ENCODE measurements at regions not wholly inside any gene's neighbourhood (a gene's known extent, or its start where the extent isn't known, plus 50 kb on each side); places are given as distances from the start of the nearest gene placed in this dataset.
"Not testable (repeated sequence)": the region's sequence is repeated elsewhere in the genome, so short reads cannot be mapped to it uniquely, and the experiment has no call there.

DNA sequence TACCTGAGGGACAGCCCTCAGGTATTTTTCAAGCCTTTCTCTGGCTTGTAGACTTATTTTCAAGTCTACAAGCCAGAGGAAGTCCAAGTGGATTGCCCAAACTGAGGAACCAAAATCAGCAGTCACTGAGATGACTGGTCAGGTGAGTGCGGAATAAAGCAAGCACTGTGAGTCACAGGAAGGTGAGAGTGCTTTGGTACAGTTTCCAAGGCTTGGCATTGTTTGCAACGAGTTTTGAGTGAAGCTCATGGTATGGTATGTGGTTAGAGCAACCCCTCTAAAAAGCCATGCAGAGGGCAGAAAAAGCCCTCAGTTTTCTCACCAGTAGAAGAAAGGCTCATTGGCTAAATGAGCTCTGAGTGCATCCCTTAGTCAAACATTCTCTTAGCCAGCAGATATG is 112.8 kb upstream of the EOLA2 start:
- DNase-seq (ENCODE audit: low read depth in 2 of 2, low spot score in 1 of 2), result no peak

GRCh38 chrX:150052226-150052625 is 113.9 kb upstream of the EOLA2 start:
- DNase-seq (ENCODE audit: low read depth in 2 of 2, low spot score in 1 of 2), result no peak

GRCh38 chrX:150058728-150059127 is 120.4 kb upstream of the EOLA2 start:
- DNase-seq (ENCODE audit: low read depth in 2 of 2, low spot score in 1 of 2), result no peak

GRCh38 chrX:150060406-150060805 is 122.1 kb upstream of the EOLA2 start:
- DNase-seq (ENCODE audit: low read depth in 2 of 2, low spot score in 1 of 2), result no peak

DNA sequence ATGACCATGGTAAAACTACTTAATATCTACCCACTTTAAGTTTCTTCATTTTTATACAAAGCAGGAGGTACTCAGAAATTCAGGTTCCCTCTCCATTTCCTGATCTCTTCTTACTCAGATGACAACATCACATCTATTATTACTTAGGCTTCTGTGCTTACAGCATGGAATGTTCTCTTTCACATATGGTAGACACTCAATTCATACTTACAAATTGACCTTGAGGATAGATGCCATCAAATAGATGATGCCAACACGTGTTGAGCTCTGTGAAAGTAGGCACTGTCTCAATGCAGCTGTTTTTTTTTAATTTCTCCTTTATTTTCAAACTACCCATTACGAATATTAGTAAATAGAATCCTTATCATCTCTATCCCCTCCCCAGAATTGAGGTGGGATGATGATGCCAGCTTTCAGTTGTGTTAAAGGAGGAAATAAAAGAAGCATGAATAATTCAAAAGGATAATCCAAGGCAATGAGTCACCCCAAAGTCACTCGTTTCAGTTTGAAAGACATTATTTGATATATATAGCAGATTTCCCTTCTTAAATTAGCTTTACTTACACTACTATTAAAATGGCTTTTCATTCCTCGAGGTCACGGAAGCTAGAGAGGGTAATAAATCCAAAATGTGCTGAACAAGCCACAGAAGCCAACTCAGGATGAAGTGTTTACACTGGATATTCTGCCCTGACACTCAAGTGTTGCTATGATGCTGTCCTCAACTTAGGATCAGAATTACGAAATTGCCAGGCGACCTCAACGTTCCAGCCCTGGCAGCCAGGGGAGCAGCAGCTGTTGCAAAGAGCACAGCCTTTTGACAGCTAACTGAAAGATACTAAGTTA is 124.2 kb upstream of the EOLA2 start:
- no peak for DNase-seq (ENCODE audit: low read depth in 2 of 2, low spot score in 1 of 2)

DNA sequence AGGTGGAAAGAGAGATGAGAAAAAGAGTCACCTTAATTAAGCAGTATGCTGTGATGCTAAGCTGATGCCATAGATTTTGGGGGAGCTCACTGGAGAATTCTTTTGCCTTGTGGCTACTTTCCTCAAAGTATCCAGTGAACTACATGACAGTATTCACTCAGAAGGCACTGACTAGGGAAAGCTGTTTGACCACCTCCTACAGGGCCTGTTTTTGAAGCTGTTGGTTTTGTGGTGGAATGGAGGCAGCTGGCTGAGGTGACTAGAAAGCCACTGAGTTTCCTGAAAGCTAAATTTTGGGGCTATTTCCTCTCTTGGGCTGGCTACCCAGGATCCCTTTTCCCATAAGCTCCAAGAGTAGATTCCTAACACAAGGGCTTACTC is 124.8 kb upstream of the EOLA2 start:
- no peak for DNase-seq (ENCODE audit: low read depth in 2 of 2, low spot score in 1 of 2)

DNA sequence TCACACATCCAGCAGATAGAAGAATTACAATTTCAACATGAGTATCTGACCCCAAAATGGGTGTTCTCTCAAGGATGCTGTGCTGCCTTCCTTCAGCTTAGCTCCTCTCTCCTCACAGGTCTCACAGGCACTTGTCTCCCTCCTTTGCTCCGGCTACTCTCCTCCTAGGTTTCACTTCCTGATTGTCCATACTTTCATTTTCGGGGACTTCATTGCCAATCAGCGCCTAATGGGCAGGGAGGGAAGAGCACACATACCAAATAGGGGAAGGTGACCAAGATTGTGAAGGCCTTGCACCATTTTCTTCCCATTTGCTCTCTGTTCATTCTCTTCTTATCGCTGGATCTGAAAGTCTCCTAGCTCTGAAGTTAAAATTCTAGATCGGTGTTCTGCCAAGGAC is 125.4 kb upstream of the EOLA2 start:
- no peak for DNase-seq (ENCODE audit: low read depth in 2 of 2, low spot score in 1 of 2)

- DNase-seq (ENCODE audit: low read depth in 2 of 2, low spot score in 1 of 2), result no peak
Measured at GRCh38 chrX:150074175-150074574, 135.9 kb upstream of the EOLA2 start.

DNA sequence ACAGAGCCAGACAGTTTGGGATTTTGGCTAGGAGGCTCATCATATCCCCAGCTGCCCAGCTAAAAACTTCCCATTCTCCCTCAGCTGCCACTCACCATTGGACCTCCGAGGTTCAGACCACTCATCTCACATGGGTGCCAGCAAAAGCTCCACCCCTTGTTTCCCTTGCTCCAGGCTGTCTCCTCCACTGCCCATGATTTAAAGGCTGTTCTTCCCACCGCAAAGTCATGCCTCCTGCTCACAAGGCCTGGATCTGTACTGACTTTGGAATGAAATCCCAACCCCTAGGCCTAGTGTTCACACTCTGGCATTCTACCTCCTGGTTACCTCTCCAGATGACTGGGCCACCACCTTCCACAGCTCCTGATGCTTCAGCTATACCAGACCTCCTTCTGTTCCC is 142.2 kb upstream of the EOLA2 start:
- no peak for DNase-seq (ENCODE audit: low read depth in 2 of 2, low spot score in 1 of 2)

DNA sequence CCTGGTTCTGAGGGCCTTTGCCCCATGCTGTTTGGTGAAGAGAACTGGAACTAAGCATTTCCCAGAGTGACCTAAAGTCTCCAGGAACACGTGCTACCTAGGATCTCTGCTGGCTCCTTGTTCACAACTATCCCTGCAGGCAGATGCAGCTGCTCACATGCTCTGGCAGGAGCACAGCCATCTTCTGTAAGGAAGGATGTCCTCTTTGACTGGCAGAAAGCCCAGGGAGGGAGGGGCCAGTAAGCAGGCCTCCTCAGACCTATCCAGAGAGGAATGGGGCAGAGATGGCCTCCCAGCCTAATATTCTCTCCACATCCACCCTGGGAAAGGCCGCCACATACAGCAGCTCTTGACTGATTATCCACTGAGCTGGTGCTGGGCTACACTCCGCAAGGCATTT is 142.8 kb upstream of the EOLA2 start:
- DNase-seq (ENCODE audit: low read depth in 2 of 2, low spot score in 1 of 2), result no peak

GRCh38 chrX:150084496-150085229 is 146.4 kb upstream of the EOLA2 start:
- no peak for DNase-seq (ENCODE audit: low read depth in 2 of 2, low spot score in 1 of 2)

GRCh38 chrX:150085881-150086280 is 147.6 kb upstream of the EOLA2 start:
- no peak for DNase-seq (ENCODE audit: low read depth in 2 of 2, low spot score in 1 of 2)

GRCh38 chrX:150086371-150086770 is 148.1 kb upstream of the EOLA2 start:
- no peak for DNase-seq (ENCODE audit: low read depth in 2 of 2, low spot score in 1 of 2)

DNA sequence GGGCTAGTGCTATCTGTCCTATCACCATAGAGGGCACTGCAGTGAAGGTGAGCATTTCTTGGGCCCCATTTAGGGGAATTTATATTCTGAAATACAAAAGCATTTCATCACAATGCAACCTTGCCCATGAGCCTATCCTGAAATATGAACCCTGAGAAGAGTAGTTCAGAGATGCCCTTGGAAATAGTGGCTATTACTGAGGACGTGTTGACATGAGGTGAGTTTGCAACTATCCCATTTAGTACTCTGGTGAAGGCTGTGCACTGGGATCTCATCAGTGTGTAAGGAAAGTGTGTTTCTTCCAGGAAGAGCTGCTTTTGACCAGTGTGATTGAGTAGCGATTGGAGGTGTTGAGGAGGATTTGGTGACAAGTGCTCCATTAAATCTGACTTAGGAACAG is 149.3 kb upstream of the EOLA2 start:
- DNase-seq (ENCODE audit: low read depth in 2 of 2, low spot score in 1 of 2), result no peak

DNA sequence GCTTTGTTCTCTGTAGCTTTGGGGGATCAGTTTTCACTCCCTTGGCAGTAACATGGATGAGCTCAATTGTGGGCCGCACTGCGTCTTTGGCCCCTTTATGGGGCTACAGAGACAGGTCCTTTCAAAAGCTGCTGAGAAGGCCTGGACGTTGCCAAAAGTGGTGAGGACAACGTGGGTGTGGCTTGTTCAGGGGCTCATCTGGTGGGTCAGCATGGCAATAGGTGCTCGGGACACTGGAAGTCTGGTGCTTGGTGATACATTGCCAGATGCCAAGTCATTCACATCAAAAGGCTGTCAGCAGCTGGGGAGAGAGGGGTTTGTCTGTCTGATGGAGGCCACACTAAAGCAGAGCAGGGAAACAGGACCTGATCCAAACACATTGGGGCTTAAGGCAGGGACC is 149.8 kb upstream of the EOLA2 start:
- no peak for DNase-seq (ENCODE audit: low read depth in 2 of 2, low spot score in 1 of 2)

DNA sequence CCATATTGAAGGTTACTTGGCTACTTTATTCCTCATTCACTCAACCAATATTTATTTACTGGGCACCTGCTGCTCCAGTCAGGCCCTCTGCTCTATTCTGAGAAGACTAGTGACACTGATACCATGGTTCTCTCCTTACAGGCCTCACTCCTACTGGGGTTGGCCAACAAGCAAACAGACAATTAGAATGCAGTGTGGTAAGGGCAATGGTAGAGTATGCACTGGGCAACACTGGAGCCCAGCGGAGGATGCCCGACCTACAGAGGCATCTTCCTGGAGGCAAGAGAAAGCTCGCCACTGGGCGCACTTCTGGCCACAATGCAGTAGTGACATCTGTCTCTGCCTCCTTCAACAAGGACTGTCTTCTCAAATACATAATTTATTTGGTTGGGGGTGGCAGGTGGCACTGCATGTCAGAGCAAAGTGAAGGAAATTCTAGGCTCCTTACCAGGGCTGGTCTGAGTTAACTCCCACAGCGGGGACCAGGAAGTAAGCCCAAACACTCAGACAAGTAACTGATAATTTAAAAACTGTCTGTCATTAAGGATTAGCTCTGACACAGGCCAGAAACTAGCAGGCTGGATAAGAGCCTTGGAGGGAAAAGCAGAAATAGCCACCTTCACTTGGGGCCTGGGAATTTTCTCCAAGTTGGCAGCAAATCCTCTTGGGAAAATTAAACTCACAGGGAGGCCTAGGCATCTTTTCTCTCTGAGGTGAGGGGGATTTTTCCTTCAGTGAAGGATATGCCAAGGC is 150.7 kb upstream of the EOLA2 start:
- DNase-seq (ENCODE audit: low read depth in 2 of 2, low spot score in 1 of 2), result no peak

DNA sequence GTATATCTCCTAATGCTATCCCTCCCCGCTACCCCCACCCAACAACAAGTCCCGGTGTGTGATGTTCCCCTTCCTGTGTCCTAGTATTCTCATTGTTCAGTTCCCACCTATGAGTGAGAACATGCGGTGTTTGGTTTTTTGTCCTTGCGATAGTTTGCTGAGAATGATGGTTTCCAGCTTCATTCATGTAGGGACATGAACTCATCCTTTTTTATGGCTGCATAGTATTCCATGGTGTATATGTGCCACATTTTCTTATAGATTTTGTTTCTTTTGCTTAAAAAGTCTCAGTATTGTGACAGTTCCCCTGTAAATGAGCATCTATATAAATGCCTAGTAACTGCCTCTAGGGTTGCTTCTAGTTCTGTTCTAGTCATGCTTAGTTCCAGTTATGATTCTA is 153.0 kb upstream of the EOLA2 start:
- not testable (repeated sequence) for DNase-seq (ENCODE audit: low read depth in 2 of 2, low spot score in 1 of 2)

DNA sequence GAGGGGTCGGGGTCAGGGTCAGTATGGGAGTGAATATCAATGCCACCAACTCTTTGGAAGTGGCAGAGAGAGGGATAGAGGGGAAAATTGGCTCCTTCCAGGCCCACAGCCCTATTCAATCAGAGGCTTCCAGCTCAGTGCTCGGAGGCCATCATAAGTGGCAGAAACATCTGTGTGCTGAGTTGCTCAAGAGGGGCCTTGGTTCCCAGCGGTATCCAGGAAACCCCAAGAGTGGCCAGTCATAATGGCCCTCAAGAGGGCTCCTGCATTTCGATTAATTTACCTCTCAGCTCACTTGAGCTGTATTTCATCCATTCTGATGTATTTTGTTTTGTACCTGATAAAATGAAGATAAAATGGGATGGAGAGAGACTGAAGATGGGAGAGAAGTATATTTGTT is 154.3 kb upstream of the EOLA2 start:
- no peak for DNase-seq (ENCODE audit: low read depth in 2 of 2, low spot score in 1 of 2)

- no peak for DNase-seq (ENCODE audit: low read depth in 2 of 2, low spot score in 1 of 2)
Measured at GRCh38 chrX:150094375-150094774, 156.1 kb upstream of the EOLA2 start.

GRCh38 chrX:150094996-150095395 is 156.7 kb upstream of the EOLA2 start:
- DNase-seq (ENCODE audit: low read depth in 2 of 2, low spot score in 1 of 2), result no peak

DNA sequence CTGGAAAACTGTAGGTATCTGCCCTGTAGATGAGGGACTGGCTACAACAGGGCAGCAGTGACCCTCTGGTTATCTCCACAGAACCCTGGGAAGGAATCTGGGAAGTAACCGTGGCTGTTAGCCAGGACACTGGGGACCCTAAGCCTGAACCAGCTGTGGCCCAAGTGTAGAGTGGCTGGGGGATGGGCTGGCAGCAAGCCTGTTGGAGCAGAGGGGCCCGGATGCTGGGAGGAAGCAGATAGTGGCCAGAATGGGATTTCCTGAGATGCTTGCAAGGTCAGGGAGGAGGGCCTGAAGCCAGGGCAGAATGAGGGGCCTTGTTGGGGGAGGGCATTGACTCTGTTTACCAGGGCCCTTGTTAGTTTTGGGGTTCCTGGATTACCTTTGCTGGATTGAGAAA is 161.0 kb upstream of the EOLA2 start:
- DNase-seq (ENCODE audit: low read depth in 2 of 2, low spot score in 1 of 2), result no peak

DNA sequence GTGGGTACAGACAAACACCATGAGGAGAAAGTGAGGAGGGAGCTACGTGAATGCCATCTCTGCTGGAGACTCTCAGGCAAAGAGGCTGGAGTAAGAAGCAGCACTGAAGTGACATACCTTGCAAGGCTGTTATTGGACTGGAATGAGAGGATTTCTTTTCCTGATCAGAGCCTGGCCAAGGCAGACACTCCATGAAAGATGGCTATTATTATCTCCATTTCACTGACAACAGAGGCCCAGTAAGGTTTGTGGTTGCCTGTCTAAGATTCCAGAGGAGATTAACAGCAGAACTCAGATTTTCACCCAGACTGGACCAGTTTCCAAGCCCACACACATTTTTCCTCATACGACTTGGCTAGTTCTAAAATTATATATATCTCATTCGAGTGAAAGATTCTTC is 162.0 kb upstream of the EOLA2 start:
- no peak for DNase-seq (ENCODE audit: low read depth in 2 of 2, low spot score in 1 of 2)
